WTC11 (cell line): ENCODE measurements at regions not wholly inside any gene's neighbourhood (a gene's known extent, or its start where the extent isn't known, plus 50 kb on each side); places are given as distances from the start of the nearest gene placed in this dataset.

ENCODE experiments used
- ATAC-seq: fragments of 200-7000 bp; cut with Tn5 transposase; 2 replicates; pipeline ENCODE4 v1.10.0; 2021; ENCODE audit warnings: mild to moderate bottlenecking, moderate library complexity
- CTCF ChIA-PET: fragments of 300-600 bp; sonication (Branson Sonifier 250); formaldehyde crosslinking; loops from one replicate; lab custom pipeline; 2021; ENCODE audit warnings: antibody characterized with exemption; lab: Charles Lee
- POLR2A ChIA-PET: fragments of 350-600 bp; sonication (Branson Sonifier 250); formaldehyde crosslinking; loops from one replicate; lab custom pipeline; 2021; ENCODE audit warnings: antibody characterized with exemption; lab: Charles Lee
- DNase-seq: peaks from one replicate; pipeline ENCODE4 v3.0.0; 2021; ENCODE audit warnings: low spot score
- H3K27ac Mint-ChIP-seq: 2 replicates; pipeline ENCODE4 v1.8.0; 2021; ENCODE audit warnings: mixed read lengths
- H3K27me3 Mint-ChIP-seq: 2 replicates; pipeline ENCODE4 v1.8.0; 2021; ENCODE audit warnings: low read depth, mild to moderate bottlenecking, moderate library complexity, mixed read lengths
- H3K36me3 Mint-ChIP-seq: 2 replicates; pipeline ENCODE4 v1.8.0; 2021; ENCODE audit warnings: mixed read lengths
- H3K4me1 Mint-ChIP-seq: 2 replicates; pipeline ENCODE4 v1.8.0; 2022; ENCODE audit warnings: mixed read lengths
- H3K4me3 Mint-ChIP-seq: 2 replicates; pipeline ENCODE4 v1.8.0; 2021; ENCODE audit warnings: mild to moderate bottlenecking, moderate library complexity, mixed read lengths
- H3K9me3 Mint-ChIP-seq: 2 replicates; pipeline ENCODE4 v1.8.0; 2021; ENCODE audit warnings: mixed read lengths
- AFF4 ChIP-seq: sonication (generic); formaldehyde crosslinking; IDR thresholded peaks from 2 replicates; pipeline ENCODE4 v1.8.1; 2023; ENCODE audit warnings: mild to moderate bottlenecking, missing genetic modification reagents, borderline replicate concordance
- E2F1 ChIP-seq: sonication (generic); formaldehyde crosslinking; IDR thresholded peaks from 2 replicates; pipeline ENCODE4 v1.8.0; 2022; ENCODE audit warnings: mild to moderate bottlenecking, missing genetic modification reagents
- E2F4 ChIP-seq: sonication (generic); formaldehyde crosslinking; IDR thresholded peaks from 2 replicates; pipeline ENCODE4 v1.8.1; 2022; ENCODE audit warnings: low read depth, mild to moderate bottlenecking, moderate library complexity, missing genetic modification reagents, borderline replicate concordance
- EMX1 ChIP-seq: fragments of 250-450 bp; sonication (Bioruptor Pico); IDR thresholded peaks from 2 replicates; pipeline ENCODE4 v1.8.0; 2021; ENCODE audit warnings: mild to moderate bottlenecking
- FOXP4 ChIP-seq: sonication (generic); formaldehyde crosslinking; IDR thresholded peaks from 2 replicates; pipeline ENCODE4 v1.8.0; 2022; ENCODE audit warnings: mild to moderate bottlenecking, missing genetic modification reagents
- GABPB1 ChIP-seq: sonication (generic); formaldehyde crosslinking; IDR thresholded peaks from 2 replicates; pipeline ENCODE4 v1.8.1; 2023; ENCODE audit warnings: mild to moderate bottlenecking, missing genetic modification reagents
- HMGXB4 ChIP-seq: sonication (generic); formaldehyde crosslinking; IDR thresholded peaks from 2 replicates; pipeline ENCODE4 v1.8.1; 2023; ENCODE audit warnings: mild to moderate bottlenecking, moderate library complexity, missing genetic modification reagents
- JAZF1 ChIP-seq: fragments of 250-450 bp; sonication (Bioruptor Pico); IDR thresholded peaks from 2 replicates; pipeline ENCODE4 v1.9.0; 2021; ENCODE audit warnings: moderate library complexity, mild to moderate bottlenecking, inconsistent platforms
- NFATC4 ChIP-seq: fragments of 250-450 bp; sonication (Bioruptor Pico); IDR thresholded peaks from 2 replicates; pipeline ENCODE4 v1.9.0; 2021; ENCODE audit warnings: mild to moderate bottlenecking
- NFYB ChIP-seq: sonication (generic); formaldehyde crosslinking; conservative IDR thresholded peaks from 2 replicates; pipeline ENCODE4 v1.8.0; 2022; ENCODE audit warnings: low read depth, missing genetic modification reagents
- NR2C2 ChIP-seq: sonication (generic); formaldehyde crosslinking; IDR thresholded peaks from 2 replicates; pipeline ENCODE4 v1.8.0; 2022; ENCODE audit warnings: mild to moderate bottlenecking, missing genetic modification reagents
- OVOL2 ChIP-seq: fragments of 250-450 bp; sonication (Bioruptor Pico); IDR thresholded peaks from 2 replicates; pipeline ENCODE4 v1.9.0; 2021; ENCODE audit warnings: mild to moderate bottlenecking, borderline replicate concordance
- PREB ChIP-seq: sonication (generic); formaldehyde crosslinking; IDR thresholded peaks from 2 replicates; pipeline ENCODE4 v1.8.1; 2022; ENCODE audit warnings: mild to moderate bottlenecking, missing genetic modification reagents, moderate library complexity, borderline replicate concordance
- ZNF512 ChIP-seq: sonication (generic); formaldehyde crosslinking; IDR thresholded peaks from 2 replicates; pipeline ENCODE4 v1.8.1; 2022; ENCODE audit warnings: missing genetic modification reagents, borderline replicate concordance

GRCh38 chrX:121975671-121976070, 928.3 kb downstream of the GLUD2 start:
- Mint-ChIP-seq H3K9me3 (peaks cover 18% of the 10 kb centered on the region), H3K27me3 (no peaks in the 10 kb centered on the region), H3K4me3 (no peak overlapping the region), H3K4me1 (no peaks in the 10 kb centered on the region), H3K27ac (no peak overlapping the region), H3K36me3 (peaks cover 4% of the 10 kb centered on the region; the same call in 1 of the 2 replicates)
- ATAC-seq: no peak
- DNase-seq: no peak
- POLR2A ChIA-PET: no interaction called here
- TF ChIP-seq NR2C2: no peak
- TF ChIP-seq FOXP4: no peak
- TF ChIP-seq E2F1 (CRISPR knock-in tag): no peak
- TF ChIP-seq ZNF512 (CRISPR knock-in tag): no peak
- TF ChIP-seq NFYB (CRISPR knock-in tag): no peak
- TF ChIP-seq PREB (CRISPR knock-in tag): no peak
- CTCF ChIA-PET: no interaction called here

GRCh38 chrX:121987163-121987562, 939.8 kb downstream of the GLUD2 start:
- Mint-ChIP-seq H3K4me1 (no peaks in the 10 kb centered on the region), H3K4me3 (no peak overlapping the region), H3K27me3 (no peaks in the 10 kb centered on the region), H3K9me3 (no peaks in the 10 kb centered on the region), H3K27ac (no peak overlapping the region), H3K36me3 (no peaks in the 10 kb centered on the region)
- TF ChIP-seq E2F4 (CRISPR knock-in tag): no peak
- no peak for TF ChIP-seq HMGXB4 (CRISPR knock-in tag)
- no peak for TF ChIP-seq EMX1 (CRISPR knock-in tag)
- TF ChIP-seq GABPB1 (CRISPR knock-in tag): no peak
- TF ChIP-seq OVOL2: no peak
- no peak for TF ChIP-seq AFF4 (CRISPR knock-in tag)
- no peak for TF ChIP-seq JAZF1 (CRISPR knock-in tag)
- TF ChIP-seq E2F1 (CRISPR knock-in tag): no peak
- no peak for TF ChIP-seq NFATC4 (CRISPR knock-in tag)
- DNase-seq (no peak), ATAC-seq (no peak)
- POLR2A ChIA-PET: no interaction called here
- CTCF ChIA-PET: no interaction called here
